HepG2 (cell line): ENCODE measurements at regions not wholly inside any gene's neighbourhood (a gene's known extent, or its start where the extent isn't known, plus 50 kb on each side); places are given as distances from the start of the nearest gene placed in this dataset.

Experiments
- ATAC-seq: fragments of 200-7000 bp; cut with Tn5 transposase; 3 replicates; pipeline ENCODE4 v1.9.1; 2020; ENCODE audit warnings: mild to moderate bottlenecking, moderate library complexity
- BruUV-seq: library from RNA; stranded (reverse); fragments of 400-500 nt; replicated peaks from 2 replicates; lab custom pipeline; 2021; lab: Mats Ljungman, UMichigan
- CTCF ChIA-PET: fragments of 300-600 bp; formaldehyde crosslinking; extraction: SDS; loops from one replicate; lab custom pipeline; 2021; ENCODE audit warnings: low total read pairs, inconsistent platforms, low intra/inter-chr PET ratio; lab: Yijun Ruan, JAX
- POLR2A ChIA-PET: fragments of 350-600 bp; sonication (Branson Sonifier 250); formaldehyde crosslinking; loops from one replicate; lab custom pipeline; 2020; ENCODE audit warnings: antibody characterized with exemption, inconsistent platforms; lab: Yijun Ruan, JAX
- DNase-seq: peaks from one replicate; pipeline ENCODE4 v3.0.0-alpha.2; 2015; ENCODE audit warnings: low spot score
- FAIRE-seq: peaks from 3 replicates; lab custom pipeline; 2011; peaks lifted over from hg19 to GRCh38; lab: Jason Lieb, UNC
- H2AFZ ChIP-seq: one replicate; pipeline ENCODE4 v1.6.1; 2011; ENCODE audit warnings: low read length, inconsistent platforms
- H3K27ac ChIP-seq: fragments of 300-600 bp; 3 replicates; pipeline ENCODE4 v1.8.0; 2011; ENCODE audit warnings: mixed run types, mild to moderate bottlenecking, mixed read lengths, low read length, inconsistent platforms; ENCODE audit not compliant: insufficient read depth; ENCODE audit errors: extremely low read length
- H3K27me3 ChIP-seq, 2 experiments: fragments of 200-600 bp in 1 of 2; 2 replicates in 1 of 2; 3 replicates in 1 of 2; pipeline versions ENCODE4 v1.6.0 to v1.8.0; 2011; ENCODE audit warnings: low read length in 2 of 2, mild to moderate bottlenecking in 2 of 2, moderate library complexity in 2 of 2, inconsistent platforms in 1 of 2; ENCODE audit not compliant: insufficient read depth in 2 of 2, control insufficient read depth in 1 of 2
- H3K36me3 ChIP-seq, 2 experiments: fragments of 200-600 bp in 1 of 2; replicated peaks in 1 of 2; 2 replicates in 1 of 2; 3 replicates in 1 of 2; pipeline versions ENCODE4 v1.5.1 to v1.8.0; 2011; ENCODE audit warnings: low read length in 2 of 2, inconsistent platforms in 1 of 2; ENCODE audit not compliant: insufficient read depth in 2 of 2, control insufficient read depth in 1 of 2
- H3K4me1 ChIP-seq: 2 replicates; pipeline ENCODE4 v1.5.1; 2012; ENCODE audit warnings: low read length, inconsistent platforms; ENCODE audit not compliant: insufficient read depth
- H3K4me2 ChIP-seq: 2 replicates; pipeline ENCODE4 v1.6.0; 2011; ENCODE audit warnings: low read depth, low read length, inconsistent platforms
- H3K4me3 ChIP-seq, 3 experiments: fragments of 200-600 bp in 1 of 3; sonication (generic), shearing (Covaris generic) in 1 of 3; replicated peaks in 1 of 3; 2 replicates each; pipeline ENCODE4 v1.5.1; 2011 to 2016; ENCODE audit warnings: low read length in 3 of 3, inconsistent platforms in 2 of 3, low read depth in 2 of 3, mild to moderate bottlenecking in 2 of 3, control low read depth in 1 of 3, mixed read lengths in 1 of 3; ENCODE audit not compliant: insufficient read depth in 1 of 3
- H3K79me2 ChIP-seq: one replicate; pipeline ENCODE4 v1.6.1; 2011; ENCODE audit warnings: low read length, inconsistent platforms; ENCODE audit not compliant: insufficient read depth
- H3K9ac ChIP-seq: 2 replicates; pipeline ENCODE4 v1.6.0; 2011; ENCODE audit warnings: mild to moderate bottlenecking, low read depth, low read length, inconsistent platforms; ENCODE audit not compliant: insufficient read depth
- H3K9me3 ChIP-seq: 2 replicates; pipeline ENCODE4 v1.5.1; 2012; ENCODE audit warnings: mild to moderate bottlenecking, low read length
- H4K20me1 ChIP-seq: 2 replicates; pipeline ENCODE4 v1.6.0; 2011; ENCODE audit warnings: inconsistent platforms, mild to moderate bottlenecking, low read length, moderate library complexity; ENCODE audit not compliant: insufficient read depth
- ARHGAP35 ChIP-seq: sonication (generic); formaldehyde crosslinking; IDR thresholded peaks from 2 replicates; pipeline ENCODE4 v1.9.0; 2022; ENCODE audit warnings: mild to moderate bottlenecking, inconsistent platforms, moderate library complexity, missing genetic modification reagents, borderline replicate concordance
- ATAD3A ChIP-seq: sonication (generic); formaldehyde crosslinking; IDR thresholded peaks from 2 replicates; pipeline ENCODE4 v1.4.0; 2020; ENCODE audit warnings: missing genetic modification reagents
- FOSL2 ChIP-seq: sonication (generic); formaldehyde crosslinking; IDR thresholded peaks from 2 replicates; pipeline ENCODE4 v1.4.0; 2020; ENCODE audit warnings: missing genetic modification reagents
- FOXA3 ChIP-seq: IDR thresholded peaks from 2 replicates; pipeline ENCODE4 v1.6.1; 2016; ENCODE audit warnings: missing genetic modification reagents, missing compliant biosample characterization
- FOXO1 ChIP-seq: sonication (generic); formaldehyde crosslinking; IDR thresholded peaks from 2 replicates; pipeline ENCODE4 v1.4.0; 2020; ENCODE audit warnings: missing genetic modification reagents
- MTA1 ChIP-seq: sonication (generic); formaldehyde crosslinking; IDR thresholded peaks from 2 replicates; pipeline ENCODE4 v1.4.0; 2020; ENCODE audit warnings: missing genetic modification reagents, mild to moderate bottlenecking, borderline replicate concordance
- SIN3B ChIP-seq: fragments of 150-350 bp; IDR thresholded peaks from 2 replicates; pipeline ENCODE4 v1.6.1; 2014; ENCODE audit warnings: low read length
- SUZ12 ChIP-seq: fragments of 150-350 bp; IDR thresholded peaks from 2 replicates; pipeline ENCODE4 v1.6.1; 2014; ENCODE audit warnings: low read depth, low read length
- XBP1 ChIP-seq: sonication (generic); formaldehyde crosslinking; IDR thresholded peaks from 2 replicates; pipeline ENCODE4 v1.5.0; 2020; ENCODE audit warnings: missing genetic modification reagents
- ZNF251 ChIP-seq: sonication (generic); formaldehyde crosslinking; IDR thresholded peaks from 2 replicates; pipeline ENCODE4 v1.9.0; 2021; ENCODE audit warnings: mild to moderate bottlenecking, missing genetic modification reagents
- ZNF570 ChIP-seq: sonication (generic); formaldehyde crosslinking; IDR thresholded peaks from 2 replicates; pipeline ENCODE4 v1.4.0; 2020; ENCODE audit warnings: mild to moderate bottlenecking, missing genetic modification reagents, borderline replicate concordance
- ZNF572 ChIP-seq: sonication (generic); formaldehyde crosslinking; IDR thresholded peaks from 2 replicates; pipeline ENCODE4 v1.5.1; 2020; ENCODE audit warnings: mild to moderate bottlenecking, missing genetic modification reagents
- in situ Hi-C: cut with HindIII; loops from 2 replicates; pipeline ENCODE4 v1.10.0; 2017; ENCODE audit warnings: low pct_unique_long_range_greater_than_20kb; ENCODE audit not compliant: extremely low pct_ligation_motif_present
- intact Hi-C: fragments of 100-400 bp; cut with micrococcal nuclease; formaldehyde crosslinking; loops from one replicate; pipeline ENCODE4 v1.10.0; 2022; ENCODE audit not compliant: unreplicated experiment
- TF ChIP-seq, protein P1 (sequence below): sonication (generic); formaldehyde crosslinking; IDR thresholded peaks from 2 replicates; pipeline ENCODE4 v1.4.0; 2020; ENCODE audit warnings: low read depth, missing genetic modification reagents
- TF ChIP-seq, protein P2 (sequence below): IDR thresholded peaks from 2 replicates; pipeline ENCODE4 v1.6.1; 2016; ENCODE audit warnings: control low read depth
- TF ChIP-seq, protein P3 (sequence below): IDR thresholded peaks from 2 replicates; pipeline ENCODE4 v1.6.1; 2018; ENCODE audit warnings: missing genetic modification reagents, mild to moderate bottlenecking, missing compliant biosample characterization
- TF ChIP-seq, protein P4 (sequence below): IDR thresholded peaks from 2 replicates; pipeline ENCODE4 v1.6.1; 2012; ENCODE audit warnings: inconsistent platforms

DNA sequence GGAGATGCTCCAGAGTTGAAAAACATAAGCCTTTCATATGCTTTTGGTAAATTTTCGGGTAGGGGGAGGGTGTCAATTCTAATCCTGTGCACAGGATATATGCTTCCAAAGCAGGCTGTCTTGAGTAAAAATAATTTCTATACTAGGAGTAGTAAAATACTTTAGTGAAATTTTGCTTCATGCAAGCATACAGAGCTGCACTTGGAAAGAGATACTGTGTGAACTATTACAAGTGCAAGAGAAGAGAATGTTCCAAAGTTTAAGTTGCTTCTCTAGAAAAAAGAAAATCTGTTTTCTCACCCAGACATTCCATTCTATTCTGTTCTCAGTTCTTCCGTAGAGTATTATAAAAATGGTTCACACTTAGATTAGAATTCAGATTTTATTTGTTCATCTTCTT lies 324.6 kb upstream of the AADAT start (continued):
- TF ChIP-seq, protein P1, sequence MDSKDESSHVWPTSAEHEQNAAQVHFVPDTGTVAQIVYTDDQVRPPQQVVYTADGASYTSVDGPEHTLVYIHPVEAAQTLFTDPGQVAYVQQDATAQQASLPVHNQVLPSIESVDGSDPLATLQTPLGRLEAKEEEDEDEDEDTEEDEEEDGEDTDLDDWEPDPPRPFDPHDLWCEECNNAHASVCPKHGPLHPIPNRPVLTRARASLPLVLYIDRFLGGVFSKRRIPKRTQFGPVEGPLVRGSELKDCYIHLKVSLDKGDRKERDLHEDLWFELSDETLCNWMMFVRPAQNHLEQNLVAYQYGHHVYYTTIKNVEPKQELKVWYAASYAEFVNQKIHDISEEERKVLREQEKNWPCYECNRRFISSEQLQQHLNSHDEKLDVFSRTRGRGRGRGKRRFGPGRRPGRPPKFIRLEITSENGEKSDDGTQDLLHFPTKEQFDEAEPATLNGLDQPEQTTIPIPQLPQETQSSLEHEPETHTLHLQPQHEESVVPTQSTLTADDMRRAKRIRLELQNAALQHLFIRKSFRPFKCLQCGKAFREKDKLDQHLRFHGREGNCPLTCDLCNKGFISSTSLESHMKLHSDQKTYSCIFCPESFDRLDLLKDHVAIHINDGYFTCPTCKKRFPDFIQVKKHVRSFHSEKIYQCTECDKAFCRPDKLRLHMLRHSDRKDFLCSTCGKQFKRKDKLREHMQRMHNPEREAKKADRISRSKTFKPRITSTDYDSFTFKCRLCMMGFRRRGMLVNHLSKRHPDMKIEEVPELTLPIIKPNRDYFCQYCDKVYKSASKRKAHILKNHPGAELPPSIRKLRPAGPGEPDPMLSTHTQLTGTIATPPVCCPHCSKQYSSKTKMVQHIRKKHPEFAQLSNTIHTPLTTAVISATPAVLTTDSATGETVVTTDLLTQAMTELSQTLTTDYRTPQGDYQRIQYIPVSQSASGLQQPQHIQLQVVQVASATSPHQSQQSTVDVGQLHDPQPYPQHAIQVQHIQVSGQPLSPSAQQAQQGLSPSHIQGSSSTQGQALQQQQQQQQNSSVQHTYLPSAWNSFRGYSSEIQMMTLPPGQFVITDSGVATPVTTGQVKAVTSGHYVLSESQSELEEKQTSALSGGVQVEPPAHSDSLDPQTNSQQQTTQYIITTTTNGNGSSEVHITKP (CRISPR knock-in tag): no peak
- no peak for TF ChIP-seq XBP1
- no peak for TF ChIP-seq ZNF251 (CRISPR knock-in tag)
- TF ChIP-seq, protein P2, sequence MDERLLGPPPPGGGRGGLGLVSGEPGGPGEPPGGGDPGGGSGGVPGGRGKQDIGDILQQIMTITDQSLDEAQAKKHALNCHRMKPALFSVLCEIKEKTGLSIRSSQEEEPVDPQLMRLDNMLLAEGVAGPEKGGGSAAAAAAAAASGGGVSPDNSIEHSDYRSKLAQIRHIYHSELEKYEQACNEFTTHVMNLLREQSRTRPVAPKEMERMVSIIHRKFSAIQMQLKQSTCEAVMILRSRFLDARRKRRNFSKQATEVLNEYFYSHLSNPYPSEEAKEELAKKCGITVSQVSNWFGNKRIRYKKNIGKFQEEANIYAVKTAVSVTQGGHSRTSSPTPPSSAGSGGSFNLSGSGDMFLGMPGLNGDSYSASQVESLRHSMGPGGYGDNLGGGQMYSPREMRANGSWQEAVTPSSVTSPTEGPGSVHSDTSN (CRISPR knock-in tag): no peak
- TF ChIP-seq, all 625 proteins: peak for 0

DNA sequence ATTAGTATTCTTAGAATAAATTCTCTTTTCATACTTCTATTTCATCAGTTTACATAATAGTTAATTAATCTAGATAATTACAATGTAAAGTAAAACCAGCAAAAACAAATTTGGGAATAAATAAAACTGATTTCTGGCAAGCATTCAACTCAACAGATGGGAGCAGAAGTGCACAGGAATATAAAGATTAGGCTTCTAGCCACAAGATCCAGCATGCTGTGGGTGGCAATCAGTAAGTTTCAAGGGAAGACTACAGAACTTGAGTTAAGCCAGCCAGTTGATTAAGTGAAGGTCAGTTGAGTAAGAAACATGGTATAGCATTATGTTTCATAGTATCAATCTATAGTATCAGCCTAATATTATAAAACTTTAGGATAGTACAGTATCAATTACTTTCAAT lies 324.2 kb upstream of the AADAT start:
- no peaks in the 10 kb centered on the region for H3K4me1 ChIP-seq
- no peak overlapping the region for H3K4me3 ChIP-seq
- no peak overlapping the region for H3K27ac ChIP-seq
- H3K36me3 ChIP-seq: no peaks in the 10 kb centered on the region
- H3K9me3 ChIP-seq: no peaks in the 10 kb centered on the region
- in situ Hi-C loops: no loop called here
- no peak overlapping the region for H2AFZ ChIP-seq
- ATAC-seq (no peak), DNase-seq (no peak), FAIRE-seq (no peak)
- no peaks in the 10 kb centered on the region for H3K79me2 ChIP-seq
- intact Hi-C loops: no loop called here
- H3K27me3 ChIP-seq: no peaks in the 10 kb centered on the region; a peak in 1 of 5 replicates
- ChIA-PET POLR2A (no interaction called here), CTCF (no interaction called here)
- no peak overlapping the region for H3K9ac ChIP-seq
- H4K20me1 ChIP-seq: no peaks in the 10 kb centered on the region
- BruUV-seq: no TSS peak
- no peak overlapping the region for H3K4me2 ChIP-seq
- TF ChIP-seq FOSL2 (CRISPR knock-in tag): no peak
- no peak for TF ChIP-seq MTA1 (CRISPR knock-in tag)
- TF ChIP-seq SUZ12: no peak
- TF ChIP-seq ZNF570 (CRISPR knock-in tag): no peak
- TF ChIP-seq, protein P3, sequence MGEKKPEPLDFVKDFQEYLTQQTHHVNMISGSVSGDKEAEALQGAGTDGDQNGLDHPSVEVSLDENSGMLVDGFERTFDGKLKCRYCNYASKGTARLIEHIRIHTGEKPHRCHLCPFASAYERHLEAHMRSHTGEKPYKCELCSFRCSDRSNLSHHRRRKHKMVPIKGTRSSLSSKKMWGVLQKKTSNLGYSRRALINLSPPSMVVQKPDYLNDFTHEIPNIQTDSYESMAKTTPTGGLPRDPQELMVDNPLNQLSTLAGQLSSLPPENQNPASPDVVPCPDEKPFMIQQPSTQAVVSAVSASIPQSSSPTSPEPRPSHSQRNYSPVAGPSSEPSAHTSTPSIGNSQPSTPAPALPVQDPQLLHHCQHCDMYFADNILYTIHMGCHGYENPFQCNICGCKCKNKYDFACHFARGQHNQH (CRISPR knock-in tag): no peak
- TF ChIP-seq, protein P4, sequence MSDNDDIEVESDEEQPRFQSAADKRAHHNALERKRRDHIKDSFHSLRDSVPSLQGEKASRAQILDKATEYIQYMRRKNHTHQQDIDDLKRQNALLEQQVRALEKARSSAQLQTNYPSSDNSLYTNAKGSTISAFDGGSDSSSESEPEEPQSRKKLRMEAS: no peak
- no peak for TF ChIP-seq ZNF572 (CRISPR knock-in tag)
- TF ChIP-seq ARHGAP35 (CRISPR knock-in tag): no peak
- TF ChIP-seq SIN3B: no peak
- no peak for TF ChIP-seq ATAD3A (CRISPR knock-in tag)
- no peak for TF ChIP-seq FOXA3
- no peak for TF ChIP-seq FOXO1 (CRISPR knock-in tag)
